Brain microvascular endothelial cell (primary cell): ENCODE measurements at regions not wholly inside any gene's neighbourhood (a gene's known extent, or its start where the extent isn't known, plus 50 kb on each side); places are given as distances from the start of the nearest gene placed in this dataset.

Experiments
- DNase-seq: peaks from one replicate; pipeline ENCODE4 v3.0.0-alpha.2; 2020
- H3K27ac ChIP-seq: fragments of 250-450 bp; sonication (Bioruptor Pico); 2 replicates; pipeline ENCODE4 v1.5.1; 2020; ENCODE audit warnings: mild to moderate bottlenecking, moderate library complexity
- H3K27me3 ChIP-seq: fragments of 250-450 bp; sonication (Bioruptor Pico); replicated peaks from 2 replicates; pipeline ENCODE4 v1.5.1; 2020; ENCODE audit warnings: mild to moderate bottlenecking
- H3K36me3 ChIP-seq: fragments of 250-450 bp; sonication (Bioruptor Pico); replicated peaks from 2 replicates; pipeline ENCODE4 v1.5.1; 2020; ENCODE audit warnings: mild to moderate bottlenecking
- H3K4me3 ChIP-seq: 2 replicates; pipeline ENCODE4 v1.5.1; 2011; ENCODE audit warnings: low read depth, mild to moderate bottlenecking, control low read depth, low read length, moderate library complexity
- CTCF ChIP-seq: IDR thresholded peaks from 2 replicates; pipeline ENCODE4 v1.5.1; 2011; ENCODE audit warnings: low read depth, mild to moderate bottlenecking, moderate library complexity, low read length, control low read depth, inconsistent platforms; ENCODE audit errors: missing control alignments
- in situ Hi-C: cut with HindIII; loops from 2 replicates; pipeline ENCODE4 v1.10.0; 2017; ENCODE audit warnings: low sequenced_read_pairs, low pct_ligation_motif_present

- Histone ChIP-seq H3K4me3 (no peak overlapping the region), H3K27ac (no peak overlapping the region), H3K36me3 (no peaks in the 10 kb centered on the region), H3K27me3 (no peaks in the 10 kb centered on the region)
- no peak for TF ChIP-seq CTCF
- no peak for DNase-seq
- in situ Hi-C loops = no loop called here
Observed at GRCh38 chr5:117741655-117742206, 1167.1 kb upstream of the SEMA6A start.

GRCh38 chr5:117740268-117740667, 1165.6 kb upstream of the SEMA6A start:
- Histone ChIP-seq H3K27me3 (no peaks in the 10 kb centered on the region), H3K36me3 (no peaks in the 10 kb centered on the region), H3K27ac (no peak overlapping the region), H3K4me3 (no peak overlapping the region)
- in situ Hi-C loops = no loop called here
- DNase-seq = no peak
- no peak for TF ChIP-seq CTCF

GRCh38 chr5:117738571-117738970, 1163.9 kb upstream of the SEMA6A start:
- Histone ChIP-seq H3K27me3 (no peaks in the 10 kb centered on the region), H3K4me3 (no peak overlapping the region), H3K36me3 (no peaks in the 10 kb centered on the region), H3K27ac (no peak overlapping the region)
- DNase-seq = no peak
- in situ Hi-C loops = no loop called here
- no peak for TF ChIP-seq CTCF

GRCh38 chr5:117736698-117737097, 1162.1 kb upstream of the SEMA6A start:
- Histone ChIP-seq H3K27me3 (no peaks in the 10 kb centered on the region), H3K4me3 (no peak overlapping the region), H3K36me3 (no peaks in the 10 kb centered on the region), H3K27ac (no peak overlapping the region)
- TF ChIP-seq CTCF = no peak
- DNase-seq = no peak
- in situ Hi-C loops = no loop called here

GRCh38 chr5:117734056-117734455, 1159.4 kb upstream of the SEMA6A start:
- H3K36me3 ChIP-seq = no peaks in the 10 kb centered on the region
- H3K27ac ChIP-seq = no peak overlapping the region
- TF ChIP-seq CTCF = no peak
- in situ Hi-C loops = no loop called here
- no peaks in the 10 kb centered on the region for H3K27me3 ChIP-seq
- H3K4me3 ChIP-seq = no peak overlapping the region
- DNase-seq = no peak

GRCh38 chr5:117733051-117733450, 1158.4 kb upstream of the SEMA6A start:
- in situ Hi-C loops = no loop called here
- no peaks in the 10 kb centered on the region for H3K27me3 ChIP-seq
- no peak overlapping the region for H3K27ac ChIP-seq
- DNase-seq = no peak
- TF ChIP-seq CTCF = no peak
- no peak overlapping the region for H3K4me3 ChIP-seq
- H3K36me3 ChIP-seq = no peaks in the 10 kb centered on the region
